K562 (cell line): ENCODE measurements at regions not wholly inside any gene's neighbourhood (a gene's known extent, or its start where the extent isn't known, plus 50 kb on each side); places are given as distances from the start of the nearest gene placed in this dataset.

Experiments used
- ATAC-seq: fragments of 200-7000 bp; cut with Tn5 transposase; 3 replicates; pipeline ENCODE4 v1.9.1; 2020; ENCODE audit warnings: moderate library complexity
- BruUV-seq: library from RNA; stranded (reverse); fragments of 400-500 nt; replicated peaks from 2 replicates; lab custom pipeline; 2021; lab: Mats Ljungman, UMichigan
- CTCF ChIA-PET: fragments of 300-600 bp; formaldehyde crosslinking; extraction: SDS; loops from one replicate; lab custom pipeline; 2021; ENCODE audit warnings: low intra/inter-chr PET ratio; lab: Yijun Ruan, JAX
- POLR2A ChIA-PET: fragments of 300-600, 350-650 bp; sonication (Branson Sonifier 250); formaldehyde crosslinking; extraction: SDS; loops from one replicate; lab custom pipeline; 2021; ENCODE audit warnings: antibody characterized with exemption, inconsistent platforms; lab: Yijun Ruan, JAX
- DNase-seq, 4 experiments: peaks; one replicate each; pipeline versions ENCODE4 v3.0.0 to v3.0.0-alpha.2; 2011 to 2018; ENCODE audit warnings: low spot score in 3 of 4, mixed read lengths in 3 of 4; ENCODE audit errors: extremely low read depth in 1 of 4
- FAIRE-seq: peaks from 2 replicates; lab custom pipeline; 2011; peaks lifted over from hg19 to GRCh38; lab: Jason Lieb, UNC
- H2AFZ ChIP-seq: 2 replicates; pipeline ENCODE4 v1.6.0; 2011; ENCODE audit warnings: low read depth, low read length, control low read depth, inconsistent platforms
- H3K27ac ChIP-seq: fragments of 200-600 bp; 3 replicates; pipeline ENCODE4 v1.8.0; 2011; ENCODE audit warnings: low read depth, mild to moderate bottlenecking, control low read depth, inconsistent platforms, low read length, moderate library complexity, mixed read lengths; ENCODE audit errors: extremely low read depth
- H3K27me3 ChIP-seq, 2 experiments: fragments of 300-600 bp in 1 of 2; 2 replicates in 1 of 2; 3 replicates in 1 of 2; pipeline versions ENCODE4 v1.6.0 to v1.8.0; 2011; ENCODE audit warnings: inconsistent platforms in 2 of 2, low read length in 2 of 2, mild to moderate bottlenecking in 1 of 2, mixed read lengths in 1 of 2, moderate library complexity in 1 of 2; ENCODE audit not compliant: control insufficient read depth in 2 of 2, insufficient read depth in 2 of 2
- H3K36me3 ChIP-seq: fragments of 300-600 bp; 3 replicates; pipeline ENCODE4 v1.8.0; 2011; ENCODE audit warnings: mild to moderate bottlenecking, low read length, inconsistent platforms; ENCODE audit not compliant: control insufficient read depth, insufficient read depth
- H3K4me1 ChIP-seq, 2 experiments: fragments of 200-600 bp in 1 of 2; replicated peaks in 1 of 2; 2 replicates in 1 of 2; 3 replicates in 1 of 2; pipeline versions ENCODE4 v1.5.1 to v1.8.0; 2011; ENCODE audit warnings: inconsistent platforms in 2 of 2, low read length in 2 of 2, mild to moderate bottlenecking in 1 of 2, mixed read lengths in 1 of 2, moderate library complexity in 1 of 2; ENCODE audit not compliant: control insufficient read depth in 2 of 2, insufficient read depth in 2 of 2
- H3K4me2 ChIP-seq: 2 replicates; pipeline ENCODE4 v1.6.1; 2011; ENCODE audit warnings: low read length, control low read depth, inconsistent platforms, mixed read lengths; ENCODE audit not compliant: insufficient read depth
- H3K4me3 ChIP-seq: fragments of 200-600 bp; sonication (generic), shearing (Covaris generic); 2 replicates; pipeline ENCODE4 v1.5.1; 2016; ENCODE audit warnings: control low read depth, inconsistent platforms
- H3K79me2 ChIP-seq: fragments of 200-600 bp; 3 replicates; pipeline ENCODE4 v1.8.0; 2011; ENCODE audit warnings: low read length, inconsistent platforms; ENCODE audit not compliant: control insufficient read depth, insufficient read depth
- H3K9ac ChIP-seq, 2 experiments: 2 replicates each; pipeline versions ENCODE4 v1.6.0 to v1.6.1; 2011; ENCODE audit warnings: low read depth in 2 of 2, low read length in 2 of 2, control low read depth in 1 of 2, inconsistent platforms in 1 of 2, mild to moderate bottlenecking in 1 of 2, mixed read lengths in 1 of 2; ENCODE audit not compliant: insufficient read depth in 1 of 2
- H3K9me1 ChIP-seq: one replicate; pipeline ENCODE4 v1.6.0; 2011; ENCODE audit warnings: inconsistent platforms, mild to moderate bottlenecking, low read length, moderate library complexity; ENCODE audit not compliant: control insufficient read depth, insufficient read depth
- H3K9me3 ChIP-seq: replicated peaks from 2 replicates; pipeline ENCODE4 v1.5.1; 2011; ENCODE audit warnings: low read depth, low read length, inconsistent platforms; ENCODE audit not compliant: control insufficient read depth, insufficient read depth
- H4K20me1 ChIP-seq: replicated peaks from 2 replicates; pipeline ENCODE4 v1.6.1; 2011; ENCODE audit warnings: low read length, inconsistent platforms, mixed read lengths; ENCODE audit not compliant: control insufficient read depth, insufficient read depth
- BRF2 ChIP-seq: IDR thresholded peaks from 3 replicates; pipeline ENCODE4 v1.6.1; 2011; ENCODE audit warnings: borderline replicate concordance, mild to moderate bottlenecking; ENCODE audit not compliant: insufficient read length, insufficient read depth
- DIDO1 ChIP-seq: fragments of 450-650 bp; IDR thresholded peaks from 2 replicates; pipeline ENCODE4 v1.6.1; 2016; ENCODE audit warnings: low read depth, missing biosample characterization, missing genetic modification characterization
- GMEB1 ChIP-seq: fragments of 250-450 bp; sonication (Bioruptor Pico); IDR thresholded peaks from 2 replicates; pipeline ENCODE4 v1.4.0; 2020; ENCODE audit warnings: mild to moderate bottlenecking
- HNRNPL ChIP-seq: fragments of 200-400 bp; formaldehyde crosslinking; IDR thresholded peaks from 2 replicates; pipeline ENCODE4 v1.6.1; 2017; ENCODE audit warnings: low read depth, mild to moderate bottlenecking, low read length
- NFIX ChIP-seq: fragments of 250-450 bp; sonication (Bioruptor Pico); IDR thresholded peaks from 2 replicates; pipeline ENCODE4 v1.4.0; 2020; ENCODE audit warnings: low read depth, mild to moderate bottlenecking, moderate library complexity
- RFX5 ChIP-seq: IDR thresholded peaks from 2 replicates; pipeline ENCODE4 v1.6.1; 2011; ENCODE audit warnings: low read depth, mild to moderate bottlenecking, improper control_type of control experiment, low read length
- SMAD3 ChIP-seq: fragments of 450-650 bp; formaldehyde crosslinking; conservative IDR thresholded peaks from 2 replicates; pipeline ENCODE4 v1.4.0; 2020; ENCODE audit warnings: mild to moderate bottlenecking
- SP1 ChIP-seq: sonication (generic); formaldehyde crosslinking; IDR thresholded peaks from 2 replicates; pipeline ENCODE4 v1.8.1; 2022; ENCODE audit warnings: mild to moderate bottlenecking, missing genetic modification reagents
- USF2 ChIP-seq: sonication (generic); formaldehyde crosslinking; IDR thresholded peaks from 2 replicates; pipeline ENCODE4 v1.5.0; 2020; ENCODE audit warnings: missing genetic modification reagents
- ZNF347 ChIP-seq: fragments of 450-650 bp; formaldehyde crosslinking; IDR thresholded peaks from 2 replicates; pipeline ENCODE4 v1.4.0; 2020; ENCODE audit warnings: low read depth, mild to moderate bottlenecking, moderate library complexity
- WGBS: fragments of 100-300 bp; shearing (Covaris generic); methylation state at CpG from one replicate; pipeline ENCODE4 v1.1.6; 2016; ENCODE audit warnings: low coverage, mixed read lengths; ENCODE audit not compliant: insufficient coverage; ENCODE audit errors: missing lambda C conversion rate; 5-methylcytosine and 5-hydroxymethylcytosine counted together
- in situ Hi-C: fragments of 300-500 bp; cut with MboI; formaldehyde crosslinking; loops from 4 replicates; pipeline ENCODE4 v1.15.0; 2018; ENCODE audit warnings: inconsistent platforms, mixed read lengths
- intact Hi-C: fragments of 100-400 bp; cut with micrococcal nuclease; formaldehyde crosslinking; loops from 2 replicates; pipeline ENCODE4 v1.14.2; 2022
- TF ChIP-seq, protein P1 (sequence below): fragments of 450-650 bp; formaldehyde crosslinking; IDR thresholded peaks from 2 replicates; pipeline ENCODE4 v1.4.0; 2022; ENCODE audit warnings: missing genetic modification characterization

GRCh38 chrX:84909151-84909550, 94.5 kb upstream of the APOOL start:
- Histone ChIP-seq H3K9ac (no peak overlapping the region), H3K27me3 (no peaks in the 10 kb centered on the region), H3K36me3 (no peaks in the 10 kb centered on the region), H4K20me1 (no peaks in the 10 kb centered on the region), H3K4me2 (no peak overlapping the region), H3K79me2 (no peaks in the 10 kb centered on the region), H3K4me1 (no peaks in the 10 kb centered on the region), H3K27ac (no peak overlapping the region), H3K4me3 (no peak overlapping the region), H3K9me1 (no peaks in the 10 kb centered on the region), H2AFZ (no peak overlapping the region), H3K9me3 (no peaks in the 10 kb centered on the region)
- POLR2A ChIA-PET: no interaction called here
- WGBS: 0% methylated on average over 1 of the region's 1 CpG
- in situ Hi-C loops: no loop called here
- CTCF ChIA-PET: no interaction called here
- no peak for FAIRE-seq
- BruUV-seq: no TSS peak
- ATAC-seq: no peak
- no peak for DNase-seq
- intact Hi-C loops: no loop called here
- no peak for TF ChIP-seq DIDO1 (tag)
- TF ChIP-seq ZNF347 (CRISPR knock-in tag): no peak

GRCh38 chrX:84924624-84925023, 79.1 kb upstream of the APOOL start:
- Histone ChIP-seq H3K9me1 (no peaks in the 10 kb centered on the region), H3K4me3 (no peak overlapping the region), H2AFZ (no peak overlapping the region), H3K27me3 (no peaks in the 10 kb centered on the region), H3K9ac (no peak overlapping the region), H3K9me3 (no peaks in the 10 kb centered on the region), H3K4me2 (no peak overlapping the region), H3K27ac (no peak overlapping the region), H3K4me1 (no peaks in the 10 kb centered on the region), H3K79me2 (no peaks in the 10 kb centered on the region), H3K36me3 (no peaks in the 10 kb centered on the region), H4K20me1 (no peaks in the 10 kb centered on the region)
- intact Hi-C loops (no loop called here), in situ Hi-C loops (no loop called here)
- no peak for DNase-seq
- WGBS: 0% methylated on average over 1 of the region's 1 CpG
- no peak for ATAC-seq
- FAIRE-seq: no peak
- CTCF ChIA-PET: no interaction called here
- no TSS peak for BruUV-seq
- POLR2A ChIA-PET: no interaction called here
- TF ChIP-seq SP1 (no peak), RFX5 (no peak), SMAD3 (CRISPR knock-in tag) (no peak), HNRNPL (no peak), NFIX (CRISPR knock-in tag) (no peak), USF2 (CRISPR knock-in tag) (no peak), GMEB1 (no peak), BRF2 (no peak)
- TF ChIP-seq, protein P1, sequence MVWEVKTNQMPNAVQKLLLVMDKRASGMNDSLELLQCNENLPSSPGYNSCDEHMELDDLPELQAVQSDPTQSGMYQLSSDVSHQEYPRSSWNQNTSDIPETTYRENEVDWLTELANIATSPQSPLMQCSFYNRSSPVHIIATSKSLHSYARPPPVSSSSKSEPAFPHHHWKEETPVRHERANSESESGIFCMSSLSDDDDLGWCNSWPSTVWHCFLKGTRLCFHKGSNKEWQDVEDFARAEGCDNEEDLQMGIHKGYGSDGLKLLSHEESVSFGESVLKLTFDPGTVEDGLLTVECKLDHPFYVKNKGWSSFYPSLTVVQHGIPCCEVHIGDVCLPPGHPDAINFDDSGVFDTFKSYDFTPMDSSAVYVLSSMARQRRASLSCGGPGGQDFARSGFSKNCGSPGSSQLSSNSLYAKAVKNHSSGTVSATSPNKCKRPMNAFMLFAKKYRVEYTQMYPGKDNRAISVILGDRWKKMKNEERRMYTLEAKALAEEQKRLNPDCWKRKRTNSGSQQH (CRISPR knock-in tag): no peak
